ENCODE measurements at regions not wholly inside any gene's neighbourhood (a gene's known extent, or its start where the extent isn't known, plus 50 kb on each side); places are given as distances from the start of the nearest gene placed in this dataset.
"Not testable (repeated sequence)": the region's sequence is repeated elsewhere in the genome, so short reads cannot be mapped to it uniquely, and the experiment has no call there.

DNA sequence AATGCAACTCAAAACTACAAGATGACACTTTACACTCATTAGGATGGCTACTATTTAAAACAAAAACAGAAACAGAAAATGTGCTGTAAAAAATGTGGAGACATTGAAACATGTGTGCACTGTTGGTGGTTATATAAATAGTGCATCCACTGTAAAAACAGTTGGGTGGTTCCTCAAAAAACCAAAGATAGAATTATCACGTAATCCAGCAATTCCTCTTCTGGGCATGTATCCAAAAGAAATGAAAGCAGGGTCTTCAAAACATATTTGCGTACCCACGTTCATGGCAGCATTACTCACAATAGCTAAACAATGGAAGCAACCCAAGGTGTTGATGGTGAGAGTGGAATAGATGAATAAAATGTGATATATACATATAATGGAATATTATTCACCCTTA, 967.2 kb downstream of the TRAM1L1 start:
- DNase-seq (ENCODE audit: low spot score): no peak

DNA sequence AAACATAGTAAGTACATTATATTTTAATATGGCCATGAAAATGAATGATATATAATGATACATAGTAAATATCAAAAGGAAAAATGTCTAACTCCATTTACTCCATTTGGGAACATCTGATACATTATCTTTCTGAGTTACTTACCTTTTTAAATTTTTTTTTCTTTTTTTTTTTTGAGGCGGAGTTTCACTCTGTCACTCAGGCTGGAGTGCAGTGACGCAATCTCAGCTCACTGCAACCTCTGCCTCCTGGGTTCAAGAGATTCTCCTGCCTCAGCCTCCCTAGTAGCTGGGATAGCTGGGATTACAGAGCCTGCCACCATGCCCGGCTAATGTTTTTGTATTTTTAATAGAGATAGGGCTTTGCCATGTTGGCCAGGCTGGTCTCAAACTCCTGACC, 972.5 kb downstream of the TRAM1L1 start:
- DNase-seq (ENCODE audit: low spot score): not testable (repeated sequence)

DNA sequence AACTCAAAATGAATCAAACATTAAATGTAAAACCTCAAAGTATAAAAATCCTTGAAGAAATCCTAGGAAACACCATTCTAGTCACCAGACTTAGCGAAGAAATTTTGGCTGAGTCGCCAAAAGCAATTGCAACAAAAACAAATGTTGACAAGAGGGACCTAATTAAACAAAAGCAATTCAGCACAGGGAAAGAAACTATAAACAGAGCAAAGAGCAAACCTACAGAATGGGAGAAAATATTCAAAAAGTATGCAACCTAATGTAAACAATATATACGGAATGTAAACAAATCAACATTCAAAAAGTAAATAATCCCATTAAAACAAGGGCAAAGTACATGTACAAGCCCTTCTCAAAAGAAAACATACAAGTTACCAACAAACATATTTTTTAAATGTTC, 974.7 kb downstream of the TRAM1L1 start:
- DNase-seq (ENCODE audit: low spot score): no peak

DNA sequence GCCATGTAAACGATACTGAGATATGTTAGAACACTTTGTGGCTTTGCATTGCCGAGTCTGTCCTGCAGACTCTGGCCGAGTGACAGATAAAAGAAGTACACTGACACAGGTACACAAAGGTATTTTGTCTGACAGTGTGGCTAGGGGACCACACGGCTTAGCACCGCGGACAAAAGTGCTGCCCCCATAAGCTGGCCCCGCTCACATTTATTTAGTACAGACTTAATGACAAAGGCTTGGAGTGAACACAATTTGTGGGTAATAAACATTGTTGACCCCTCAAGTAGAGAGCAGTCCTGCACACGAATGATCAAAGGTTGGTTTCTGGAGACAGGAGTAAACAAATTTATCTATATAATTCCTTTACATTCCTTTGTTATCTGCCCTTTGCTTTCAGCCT, 976.8 kb downstream of the TRAM1L1 start:
- no peak for DNase-seq (ENCODE audit: low spot score)

DNA sequence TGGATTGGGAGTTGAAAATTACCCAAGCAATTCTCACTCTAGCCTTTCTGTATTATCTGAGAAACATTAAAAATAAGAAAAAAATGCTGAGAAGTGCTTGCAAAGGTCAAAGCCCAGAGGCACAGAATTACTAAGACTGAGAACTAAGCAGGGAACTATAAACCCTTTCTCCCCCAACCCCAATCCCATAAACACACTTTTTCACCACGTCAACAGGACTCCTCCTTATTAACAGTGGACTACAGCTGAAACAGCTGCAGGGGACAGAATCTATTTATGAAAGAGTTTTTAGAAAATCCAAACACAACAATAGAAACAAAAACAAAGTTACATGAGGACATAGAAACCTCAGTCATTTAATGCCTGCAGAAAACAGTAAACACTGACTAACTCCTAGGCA, 984.1 kb downstream of the TRAM1L1 start:
- no peak for DNase-seq (ENCODE audit: low spot score)

DNA sequence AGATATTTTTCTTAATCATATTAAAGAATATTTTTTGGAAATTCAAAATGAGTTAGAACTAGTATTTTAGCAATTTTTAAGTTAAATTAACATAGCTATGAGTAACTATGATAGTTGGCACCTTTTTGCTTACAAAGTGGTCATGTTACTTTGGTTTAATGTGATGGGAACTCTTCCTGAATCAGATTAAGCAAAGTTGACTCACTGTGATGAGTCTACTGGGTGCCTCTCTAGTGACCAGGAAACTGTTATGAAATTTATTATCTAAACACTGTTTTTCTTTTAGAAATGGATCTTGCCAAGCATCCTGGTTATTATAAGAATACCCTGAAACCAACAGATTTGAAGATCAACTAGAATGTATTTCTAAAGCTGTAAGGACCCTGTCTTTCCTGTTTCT, 985.8 kb downstream of the TRAM1L1 start:
- no peak for DNase-seq (ENCODE audit: low spot score)

DNA sequence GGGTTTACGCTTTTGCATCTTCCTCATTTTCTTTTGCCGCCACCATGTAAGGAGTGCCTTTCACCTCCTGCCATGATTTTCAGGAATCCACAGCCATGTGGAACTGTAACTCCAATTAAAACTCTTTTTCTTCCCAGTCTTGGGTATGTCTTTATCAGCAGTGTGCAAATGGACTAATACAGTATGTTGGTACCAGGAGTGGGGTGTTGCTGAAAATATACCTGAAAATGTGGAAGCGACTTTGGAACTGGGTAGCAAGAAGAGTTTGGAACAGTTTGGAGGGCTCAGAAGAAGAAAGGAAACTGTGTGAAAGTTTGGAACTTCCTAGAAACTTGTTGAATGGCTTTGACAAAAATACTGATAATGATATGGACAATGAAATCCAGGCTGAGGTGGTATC, 983.9 kb upstream of the NDST4 start:
- not testable (repeated sequence) for DNase-seq (ENCODE audit: low spot score)

DNA sequence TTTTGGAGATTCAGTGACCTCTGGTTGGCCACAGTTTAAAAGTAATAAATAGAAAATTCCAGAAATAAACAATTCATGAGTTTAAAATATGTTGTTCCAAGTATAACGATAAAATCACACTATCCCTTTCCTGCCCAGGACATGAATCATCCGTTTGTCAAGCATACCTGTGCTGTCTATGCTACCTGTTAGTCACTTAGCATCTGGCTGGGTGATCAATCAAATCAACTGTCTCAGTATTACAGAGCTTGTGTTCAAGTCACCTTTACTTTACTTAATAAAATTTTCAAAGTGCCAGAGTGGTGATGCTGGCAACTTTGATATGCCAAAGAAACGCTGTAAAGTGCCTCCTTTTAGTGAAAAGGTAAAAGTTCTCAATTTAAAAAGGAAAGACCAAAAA, 979.5 kb upstream of the NDST4 start:
- no peak for DNase-seq (ENCODE audit: low spot score)

DNA sequence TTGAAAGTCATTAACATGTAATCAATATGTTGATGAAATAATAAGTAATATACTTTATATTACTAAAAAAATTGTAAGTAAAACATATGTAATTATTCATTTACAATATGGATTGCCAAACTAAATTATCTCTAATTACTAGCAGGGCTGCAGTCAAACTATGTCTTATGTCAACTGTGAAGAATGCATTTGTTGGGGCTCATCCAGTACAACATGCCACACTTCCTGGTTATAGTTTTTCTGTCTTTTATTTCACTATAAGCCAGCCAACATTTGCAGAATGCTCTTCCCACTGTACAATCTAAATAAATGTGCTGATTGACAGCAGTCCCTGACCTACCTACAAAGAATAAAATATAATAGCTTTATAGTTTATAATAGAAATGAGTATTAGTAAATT, 975.4 kb upstream of the NDST4 start:
- no peak for DNase-seq (ENCODE audit: low spot score)

DNA sequence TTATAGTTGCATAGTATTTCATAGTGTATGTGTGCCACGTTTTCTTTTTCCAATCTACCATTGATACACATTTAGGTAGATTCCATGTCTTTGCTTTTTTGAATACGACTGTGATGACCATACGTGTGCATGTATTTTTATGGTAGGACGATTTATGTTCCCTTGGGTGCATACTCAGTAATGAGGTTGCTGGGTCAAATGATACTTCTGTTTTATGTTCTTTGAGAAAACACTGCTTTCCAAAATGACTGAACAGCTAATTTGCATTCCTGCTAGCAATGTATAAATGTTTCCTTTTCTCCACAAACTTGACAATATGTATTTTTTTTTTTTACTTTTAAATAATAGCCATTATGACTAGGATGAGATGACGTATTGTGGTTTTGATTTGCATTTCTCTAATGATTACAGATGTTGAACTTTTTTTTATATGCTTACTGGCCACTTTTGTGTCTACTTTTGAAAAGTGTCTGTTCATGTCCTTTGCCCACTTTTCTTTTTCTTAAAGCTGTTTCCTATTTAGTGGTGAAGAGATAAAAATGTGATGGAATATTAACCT, 969.5 kb upstream of the NDST4 start:
- DNase-seq (ENCODE audit: low spot score): no peak

DNA sequence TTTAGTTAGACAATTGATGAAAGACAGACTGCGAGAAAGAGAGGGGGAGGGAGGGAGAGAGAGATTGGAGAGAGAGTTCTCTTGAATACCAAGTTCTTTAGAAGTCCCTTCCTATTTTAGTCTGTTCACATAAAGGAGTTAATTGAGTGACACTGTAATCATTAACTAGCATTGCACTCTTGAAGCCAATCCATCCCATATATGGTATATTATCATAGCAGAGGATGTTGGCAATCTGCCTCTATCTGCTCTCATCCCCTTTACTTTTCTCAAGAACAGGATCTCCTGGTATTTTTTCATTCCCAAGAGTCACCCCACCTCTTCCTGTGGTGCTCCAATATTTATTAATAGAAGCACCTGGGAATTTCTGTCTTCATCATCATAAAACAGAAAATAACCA, 959.6 kb upstream of the NDST4 start:
- no peak for DNase-seq (ENCODE audit: low spot score)

DNA sequence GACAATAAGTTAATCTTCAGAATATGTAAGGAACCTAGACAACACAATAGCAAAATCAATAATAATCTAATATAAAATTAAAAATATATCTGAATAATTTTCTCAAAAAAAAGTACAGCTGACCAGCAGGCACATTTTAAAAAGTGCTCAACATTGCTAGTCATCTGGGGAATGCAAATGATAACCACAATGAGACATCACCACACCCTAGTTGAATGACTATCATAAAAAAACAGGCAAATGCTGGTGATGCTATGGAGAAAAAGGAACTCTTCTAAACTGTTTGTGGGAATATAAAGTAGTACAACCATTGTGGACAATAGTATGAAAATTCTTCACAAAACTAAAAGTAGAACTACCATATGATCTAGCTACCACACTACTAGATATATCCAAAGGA, 956.9 kb upstream of the NDST4 start:
- no peak for DNase-seq (ENCODE audit: low spot score)

DNA sequence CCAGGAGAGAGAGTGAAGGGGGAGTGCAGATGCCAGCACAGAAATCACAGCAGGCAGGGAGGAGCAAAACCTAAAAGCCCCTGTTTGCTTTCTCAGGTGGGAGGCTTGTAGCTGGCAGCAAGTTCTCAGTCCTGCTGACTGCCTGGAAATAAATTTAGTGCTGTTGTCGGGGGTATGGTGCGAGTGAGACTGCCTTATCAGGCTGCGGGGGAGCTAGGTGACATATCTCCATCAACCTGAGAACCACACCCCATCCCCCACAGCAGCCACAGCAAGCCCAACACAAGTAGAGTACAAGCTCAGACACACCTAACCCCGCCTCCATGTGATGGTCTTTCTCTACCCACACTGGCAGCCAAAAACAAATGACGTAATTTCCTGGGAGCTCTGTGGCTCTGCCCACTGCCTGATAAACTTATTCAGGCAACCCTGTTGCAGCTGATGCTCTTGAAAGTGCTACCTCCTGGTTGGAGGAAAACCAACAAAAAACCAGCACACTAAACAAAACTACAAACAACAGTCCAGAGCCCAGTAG, 953.4 kb upstream of the NDST4 start:
- DNase-seq (ENCODE audit: low spot score): no peak

DNA sequence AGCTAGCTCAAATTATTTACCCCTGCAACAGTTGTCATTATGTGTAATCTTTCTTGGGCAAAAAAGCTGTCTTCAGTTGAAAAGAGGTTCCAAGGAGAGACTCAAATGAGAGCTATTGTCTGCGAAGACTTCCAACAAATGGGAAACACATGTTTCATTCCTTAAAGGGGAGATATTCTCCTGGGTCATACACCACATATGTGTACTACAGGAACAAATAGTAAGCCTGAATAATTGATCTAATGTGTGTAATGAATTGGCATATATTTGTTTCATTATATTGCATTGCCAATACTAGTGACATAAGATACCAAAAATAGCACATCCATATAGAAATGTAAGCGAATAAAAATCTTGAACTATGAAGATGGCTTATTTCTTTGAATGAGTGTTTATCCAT, 950.9 kb upstream of the NDST4 start:
- DNase-seq (ENCODE audit: low spot score): no peak

DNA sequence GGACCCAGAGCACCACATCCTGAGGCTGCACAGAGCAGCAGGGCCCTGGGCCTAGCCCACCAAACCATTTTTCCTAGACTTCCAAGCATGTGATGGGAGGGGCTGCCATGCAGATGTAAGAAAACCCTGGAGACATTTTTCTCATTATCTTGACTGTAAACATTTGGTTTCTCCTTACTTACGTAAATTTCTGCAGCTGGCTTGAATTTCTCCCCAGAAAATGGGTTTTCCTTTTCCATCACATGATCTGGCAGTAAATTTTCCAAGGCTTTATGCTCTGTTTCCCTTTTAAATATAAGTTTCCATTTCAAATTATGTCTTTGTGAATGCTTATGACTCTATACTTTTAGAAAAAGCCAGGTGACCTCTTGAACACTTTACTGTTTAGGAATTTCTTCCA, 945.9 kb upstream of the NDST4 start:
- no peak for DNase-seq (ENCODE audit: low spot score)

DNA sequence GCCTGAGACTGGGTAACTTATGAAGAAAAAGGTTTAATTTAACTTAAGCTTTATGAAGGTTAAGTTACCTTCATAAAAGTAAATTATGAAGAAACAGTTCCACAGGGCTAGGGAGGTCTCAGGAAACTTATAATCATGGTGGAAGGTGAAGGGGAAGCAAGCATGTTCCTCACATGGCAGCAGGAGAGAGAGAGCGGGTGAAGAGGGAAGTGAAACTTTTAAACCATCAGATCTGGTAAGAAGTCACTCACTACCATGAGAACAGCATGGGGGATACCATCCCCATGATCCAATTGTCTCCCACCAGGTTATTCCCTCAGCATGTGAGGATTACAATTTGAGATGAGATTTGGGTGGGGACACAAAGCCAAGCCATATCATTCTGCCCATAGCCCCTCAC, 944.7 kb upstream of the NDST4 start:
- no peak for DNase-seq (ENCODE audit: low spot score)

DNA sequence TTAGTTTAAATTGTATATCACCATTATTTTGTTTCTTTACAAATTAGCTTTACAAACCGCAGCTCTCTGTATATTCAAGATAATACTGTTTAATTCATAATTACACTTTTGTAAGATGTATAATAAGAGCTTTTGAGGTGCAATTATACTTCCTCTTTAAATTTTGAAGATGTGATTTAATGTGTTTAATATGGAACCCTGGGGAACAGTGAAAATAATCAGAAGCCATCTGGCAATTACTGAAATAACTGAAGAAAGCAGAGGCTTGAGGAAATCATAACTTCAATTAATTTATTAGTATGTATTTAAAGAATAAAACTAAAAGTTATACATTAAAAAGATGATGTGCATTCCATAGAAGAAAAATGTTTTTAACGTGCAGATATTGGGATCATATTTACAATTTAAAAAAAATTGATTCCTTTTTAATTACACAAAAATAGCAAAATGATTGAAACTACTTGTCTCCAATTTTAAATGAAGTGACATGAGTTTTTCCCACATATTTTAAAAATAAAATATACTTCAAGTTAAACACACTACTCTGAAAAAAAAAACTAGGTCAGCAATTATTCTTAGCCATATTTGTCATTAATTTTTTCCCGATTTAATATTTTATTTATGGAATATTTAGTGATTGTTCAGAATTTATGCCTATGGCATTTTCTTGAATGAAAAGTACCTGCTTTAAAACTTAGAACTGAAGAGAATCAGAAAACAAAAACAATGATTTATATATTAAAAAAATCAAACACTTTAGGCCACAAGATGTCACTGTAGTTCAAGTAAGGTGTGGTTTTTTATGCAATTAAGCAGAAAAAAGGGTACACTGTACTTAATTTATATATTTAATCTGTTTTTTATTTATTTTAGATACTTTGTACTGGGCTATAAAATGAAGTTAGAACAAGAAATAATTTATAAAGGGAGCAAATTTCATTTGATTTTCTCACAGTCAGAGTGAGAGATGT, 942.7 kb upstream of the NDST4 start:
- DNase-seq (ENCODE audit: low spot score): peak; percentile 5

DNA sequence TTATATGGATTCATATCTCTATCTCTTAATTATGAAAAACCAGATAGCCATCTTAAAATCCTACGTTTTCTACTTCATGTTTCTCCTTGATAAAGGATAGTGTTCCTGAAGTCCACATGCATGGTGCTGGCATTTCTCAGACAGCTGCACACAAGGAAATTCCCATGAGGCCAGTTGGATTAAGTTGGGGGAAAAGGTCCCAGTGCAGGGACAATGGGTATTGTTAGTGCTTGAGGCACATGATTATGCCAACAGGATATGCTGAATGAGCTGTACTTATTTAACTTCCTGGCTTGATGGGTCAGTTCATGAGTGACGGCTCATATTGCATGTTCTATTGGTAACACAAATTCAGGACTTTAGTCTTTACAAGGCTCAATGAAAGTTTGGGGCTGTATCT, 913.9 kb upstream of the NDST4 start:
- no peak for DNase-seq (ENCODE audit: low spot score)

DNA sequence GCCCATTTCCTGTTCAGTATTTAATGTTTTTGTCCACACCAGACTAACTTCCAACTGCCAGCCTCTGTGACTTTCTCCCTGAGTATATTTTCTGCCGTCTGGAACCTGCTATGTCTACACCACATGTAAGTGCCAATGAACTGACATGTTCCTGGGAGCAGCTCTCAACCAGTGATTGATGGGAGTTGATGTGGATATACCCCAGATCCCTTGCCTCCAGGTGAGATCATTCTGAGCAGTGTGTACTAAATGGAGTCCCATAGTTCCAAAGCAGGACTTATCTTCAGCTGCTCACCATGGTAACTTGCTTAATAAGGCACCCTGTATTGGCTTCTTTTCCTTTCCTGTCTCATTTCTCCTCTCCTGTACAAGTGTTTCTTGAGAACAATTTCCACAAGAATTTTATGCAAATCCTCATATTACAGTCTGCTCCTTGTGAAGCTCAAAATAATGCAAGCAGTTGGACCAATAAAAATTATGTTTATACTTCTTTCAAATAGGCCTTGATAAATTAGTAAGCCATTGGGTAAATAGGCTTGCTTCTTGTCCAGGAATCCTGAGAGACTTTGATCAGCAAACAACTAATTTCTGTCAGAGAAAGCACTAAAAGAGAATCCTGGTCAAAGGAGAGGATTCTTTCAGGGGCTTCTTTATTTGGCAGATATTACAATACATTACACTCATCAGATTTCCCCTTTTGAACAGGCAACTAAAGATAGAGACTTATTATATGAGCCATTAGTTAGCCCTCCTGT, 911.7 kb upstream of the NDST4 start:
- no peak for DNase-seq (ENCODE audit: low spot score)

DNA sequence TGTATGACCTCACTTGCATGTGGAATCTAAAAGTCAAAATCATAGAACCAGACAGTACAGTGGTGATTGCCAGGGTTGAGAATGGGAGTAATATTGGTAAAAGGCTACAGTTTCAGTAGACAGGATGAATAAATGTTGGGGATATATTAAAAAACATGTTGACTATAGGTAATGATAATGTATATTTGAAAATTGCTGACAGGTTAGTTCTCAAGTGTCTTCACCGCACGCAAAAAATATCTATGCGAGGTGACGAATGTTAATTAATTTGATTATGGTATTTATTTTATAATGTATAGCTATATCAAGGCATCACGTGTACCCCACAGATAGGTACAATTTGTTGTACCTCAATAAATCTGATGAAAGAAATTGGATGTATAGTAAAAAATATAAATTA, 909.6 kb upstream of the NDST4 start:
- DNase-seq (ENCODE audit: low spot score): no peak

DNA sequence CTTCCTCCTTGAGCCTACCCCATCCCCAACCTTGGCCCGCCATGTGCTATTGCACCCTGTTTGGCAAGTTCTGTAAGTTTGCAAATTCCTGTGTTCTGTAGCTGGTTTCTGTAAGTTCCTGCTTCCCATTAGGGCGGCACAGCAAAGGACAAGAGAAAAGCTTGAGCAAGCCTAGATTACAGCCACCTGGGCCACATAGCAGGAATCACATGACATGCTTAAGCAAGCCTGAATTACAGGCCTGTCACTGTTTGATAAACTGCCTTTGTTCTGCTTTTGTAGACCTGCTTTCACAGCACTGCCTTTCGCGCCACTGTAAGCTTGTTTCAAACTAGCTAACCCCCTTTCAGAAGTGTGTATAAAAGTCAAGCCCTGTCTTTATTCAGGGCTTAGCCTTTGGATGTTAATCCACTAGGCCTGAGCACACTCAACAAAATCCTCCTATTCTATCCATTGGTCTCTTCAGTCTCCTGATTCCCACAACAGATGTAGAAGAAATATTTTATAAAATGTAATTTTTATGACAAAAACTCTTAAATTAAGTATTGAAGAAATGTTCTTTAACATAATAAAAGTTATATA, 906.8 kb upstream of the NDST4 start:
- DNase-seq (ENCODE audit: low spot score): no peak

DNA sequence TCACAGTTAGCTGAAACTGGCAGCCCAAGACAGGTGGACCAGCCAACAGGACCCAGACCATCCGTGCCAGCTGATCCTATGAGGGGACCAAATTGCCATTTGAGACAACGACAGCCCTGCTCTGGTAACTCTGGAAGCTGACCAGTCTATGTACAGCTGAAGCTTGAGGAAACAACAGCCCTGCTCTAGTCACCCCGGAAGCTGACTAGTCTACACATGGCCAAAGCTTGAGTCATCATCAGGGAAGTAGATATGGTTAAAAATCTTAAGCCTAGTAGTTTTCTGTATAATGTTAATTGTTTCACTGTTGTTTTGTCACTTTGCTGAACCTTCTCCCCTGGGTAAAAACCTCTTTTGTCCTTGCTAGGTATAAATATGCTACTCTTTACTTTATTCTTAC, 905.4 kb upstream of the NDST4 start:
- DNase-seq (ENCODE audit: low spot score): no peak

Measured in GM03348 (cell line).